ENCODE measurements at regions not wholly inside any gene's neighbourhood (a gene's known extent, or its start where the extent isn't known, plus 50 kb on each side); places are given as distances from the start of the nearest gene placed in this dataset.

GRCh38 chr10:109328001-109328400 is 595.3 kb downstream of the XPNPEP1 start:
- TF ChIP-seq POLR2A (IDR thresholded peaks at IDR 0.05; ENCODE audit: low read depth, low read length) (no peak), RFX5 (IDR thresholded peaks at IDR 0.05; ENCODE audit: low read depth, low read length) (no peak), RCOR1 (IDR thresholded peaks at IDR 0.05; ENCODE audit: insufficient replicate concordance, low read length) (no peak), SMC3 (IDR thresholded peaks at IDR 0.05; ENCODE audit: low read depth, low read length) (no peak), CTCF (conservative IDR thresholded peaks at IDR 0.05; ENCODE audit: low read depth, low read length) (no peak), MXI1 (IDR thresholded peaks at IDR 0.05; ENCODE audit: borderline replicate concordance, low read depth, low read length) (no peak), RAD21 (IDR thresholded peaks at IDR 0.05; ENCODE audit: low read length) (no peak), BHLHE40 (IDR thresholded peaks at IDR 0.05; ENCODE audit: low read depth, low read length) (no peak), CEBPB (IDR thresholded peaks at IDR 0.05; ENCODE audit: low read depth, low read length) (no peak), USF2 (IDR thresholded peaks at IDR 0.05; ENCODE audit: low read depth, low read length) (no peak), NFE2L2 (IDR thresholded peaks at IDR 0.05; ENCODE audit: low read depth, low read length) (no peak), ELK1 (IDR thresholded peaks at IDR 0.05; ENCODE audit: borderline replicate concordance, low read depth, low read length) (no peak), MAFK (IDR thresholded peaks at IDR 0.05; ENCODE audit: low read depth, low read length) (no peak)

Measured in IMR-90 (cell line).